Esophagus squamous epithelium (tissue), 4 donors: ENCODE measurements at regions not wholly inside any gene's neighbourhood (a gene's known extent, or its start where the extent isn't known, plus 50 kb on each side); places are given as distances from the start of the nearest gene placed in this dataset.

ENCODE experiments used
- CTCF ChIP-seq, 6 experiments: fragments of 450-650 bp in 4 of 6; fragments of 200-600 bp in 2 of 6; sonication (generic) in 2 of 6; IDR thresholded peaks; one replicate each; pipeline ENCODE4 v1.5.1; 2016 to 2019; ENCODE audit warnings: antibody characterized with exemption in 6 of 6, mild to moderate bottlenecking in 4 of 6, moderate library complexity in 4 of 6
- POLR2A ChIP-seq, 4 donors: fragments of 450-650 bp; IDR thresholded peaks; one replicate each; pipeline ENCODE4 v1.6.1; 2017; ENCODE audit warnings: antibody characterized with exemption in 4 of 4, mild to moderate bottlenecking in 4 of 4, moderate library complexity in 3 of 4

- no peak for TF ChIP-seq CTCF (IDR thresholded peaks at IDR 0.05)
- TF ChIP-seq POLR2A (IDR thresholded peaks at IDR 0.05): no peak
These were observed 125.1 kb upstream of the CDH19 start for GRCh38 chr18:66728951-66729350.
